ENCODE measurements at regions not wholly inside any gene's neighbourhood (a gene's known extent, or its start where the extent isn't known, plus 50 kb on each side); places are given as distances from the start of the nearest gene placed in this dataset.
"Not testable (repeated sequence)": the region's sequence is repeated elsewhere in the genome, so short reads cannot be mapped to it uniquely, and the experiment has no call there.

- peaks cover 4% of the 10 kb centered on the region for H3K36me3 Mint-ChIP-seq
- DNase-seq (ENCODE audit: low spot score): no peak
- no peaks in the 10 kb centered on the region for H3K27me3 Mint-ChIP-seq
- H3K4me1 Mint-ChIP-seq (ENCODE audit: low read depth in 2 of 2): peaks cover 0 to 4% of the 10 kb centered on the region in 2 donors
- no peak overlapping the region for H3K4me3 Mint-ChIP-seq
- H3K27ac Mint-ChIP-seq: no peak overlapping the region
- peaks cover 9% of the 10 kb centered on the region for H3K9me3 Mint-ChIP-seq
- no peak for ATAC-seq
Measured at GRCh38 chr6:155847711-155848110, 392.1 kb upstream of the NOX3 start.

GRCh38 chr6:155837474-155837873 lies 381.8 kb upstream of the NOX3 start:
- no peak overlapping the region for H3K4me3 Mint-ChIP-seq
- peaks cover 4% of the 10 kb centered on the region for H3K9me3 Mint-ChIP-seq
- ATAC-seq (no peak), DNase-seq (ENCODE audit: low spot score) (no peak)
- H3K36me3 Mint-ChIP-seq: no peaks in the 10 kb centered on the region
- no peak overlapping the region for H3K27ac Mint-ChIP-seq
- no peaks in the 10 kb centered on the region for H3K4me1 Mint-ChIP-seq (ENCODE audit: low read depth in 2 of 2)
- no peaks in the 10 kb centered on the region for H3K27me3 Mint-ChIP-seq

GRCh38 chr6:155832596-155832995 lies 377.0 kb upstream of the NOX3 start:
- H3K27ac Mint-ChIP-seq: no peak overlapping the region

GRCh38 chr6:155830531-155830930 lies 374.9 kb upstream of the NOX3 start:
- H3K4me1 Mint-ChIP-seq (ENCODE audit: low read depth in 2 of 2): no peaks in the 10 kb centered on the region
- no peaks in the 10 kb centered on the region for H3K36me3 Mint-ChIP-seq
- peaks cover 5% of the 10 kb centered on the region for H3K9me3 Mint-ChIP-seq
- H3K4me3 Mint-ChIP-seq: no peak overlapping the region
- DNase-seq (ENCODE audit: low spot score) (no peak), ATAC-seq (no peak)
- H3K27ac Mint-ChIP-seq: no peak overlapping the region
- no peaks in the 10 kb centered on the region for H3K27me3 Mint-ChIP-seq

More at GRCh38 chr6:155832596-155832995, 377.0 kb upstream of the NOX3 start:
- ATAC-seq: no peak
- H3K36me3 Mint-ChIP-seq: no peaks in the 10 kb centered on the region
- H3K4me3 Mint-ChIP-seq: no peak overlapping the region
- no peaks in the 10 kb centered on the region for H3K27me3 Mint-ChIP-seq
- H3K4me1 Mint-ChIP-seq (ENCODE audit: low read depth in 2 of 2): no peaks in the 10 kb centered on the region
- peaks cover 5% of the 10 kb centered on the region for H3K9me3 Mint-ChIP-seq
- DNase-seq (ENCODE audit: low spot score): no peak

- Mint-ChIP-seq H3K4me1 (ENCODE audit: low read depth in 2 of 2) (no peaks in the 10 kb centered on the region), H3K27ac (no peak overlapping the region), H3K36me3 (no peaks in the 10 kb centered on the region), H3K27me3 (no peaks in the 10 kb centered on the region), H3K9me3 (peaks cover 5% of the 10 kb centered on the region), H3K4me3 (no peak overlapping the region)
- ATAC-seq (no peak), DNase-seq (ENCODE audit: low spot score) (no peak)
Measured at GRCh38 chr6:155829646-155830045, 374.0 kb upstream of the NOX3 start.

- no peak overlapping the region for H3K4me3 Mint-ChIP-seq
- no peaks in the 10 kb centered on the region for H3K27me3 Mint-ChIP-seq
- no peak for DNase-seq (ENCODE audit: low spot score)
- no peaks in the 10 kb centered on the region for H3K36me3 Mint-ChIP-seq
- ATAC-seq: no peak
- H3K27ac Mint-ChIP-seq: no peak overlapping the region
- peaks cover 5% of the 10 kb centered on the region for H3K9me3 Mint-ChIP-seq
- no peaks in the 10 kb centered on the region for H3K4me1 Mint-ChIP-seq (ENCODE audit: low read depth in 2 of 2)
Measured at GRCh38 chr6:155828989-155829388, 373.4 kb upstream of the NOX3 start.

- Mint-ChIP-seq H3K27me3 (no peaks in the 10 kb centered on the region), H3K9me3 (peaks cover 21% of the 10 kb centered on the region), H3K36me3 (no peaks in the 10 kb centered on the region), H3K4me3 (no peak overlapping the region), H3K4me1 (ENCODE audit: low read depth in 2 of 2) (no peaks in the 10 kb centered on the region), H3K27ac (no peak overlapping the region)
- DNase-seq (ENCODE audit: low spot score) (no peak), ATAC-seq (peak in 1 of 2 donors; percentile 15)
Measured at GRCh38 chr6:155818698-155819097, 363.1 kb upstream of the NOX3 start.

GRCh38 chr6:155813548-155813947 lies 357.9 kb upstream of the NOX3 start:
- no peak overlapping the region for H3K27ac Mint-ChIP-seq
- no peaks in the 10 kb centered on the region for H3K27me3 Mint-ChIP-seq
- no peak for DNase-seq (ENCODE audit: low spot score)
- H3K9me3 Mint-ChIP-seq: peaks cover 14% of the 10 kb centered on the region
- no peaks in the 10 kb centered on the region for H3K4me1 Mint-ChIP-seq (ENCODE audit: low read depth in 2 of 2)
- H3K4me3 Mint-ChIP-seq: no peak overlapping the region
- H3K36me3 Mint-ChIP-seq: no peaks in the 10 kb centered on the region
- no peak for ATAC-seq

- ATAC-seq: no peak
- H3K27me3 Mint-ChIP-seq: no peaks in the 10 kb centered on the region
- H3K4me3 Mint-ChIP-seq: no peak overlapping the region
- no peaks in the 10 kb centered on the region for H3K4me1 Mint-ChIP-seq (ENCODE audit: low read depth in 2 of 2)
- no peak for DNase-seq (ENCODE audit: low spot score)
- no peaks in the 10 kb centered on the region for H3K9me3 Mint-ChIP-seq
- H3K27ac Mint-ChIP-seq: no peak overlapping the region
- no peaks in the 10 kb centered on the region for H3K36me3 Mint-ChIP-seq
Measured at GRCh38 chr6:155807243-155807642, 351.6 kb upstream of the NOX3 start.

- no peak for DNase-seq (ENCODE audit: low spot score)
- Mint-ChIP-seq H3K36me3 (no peaks in the 10 kb centered on the region), H3K4me1 (ENCODE audit: low read depth in 2 of 2) (no peaks in the 10 kb centered on the region), H3K27ac (no peak overlapping the region), H3K4me3 (no peak overlapping the region), H3K27me3 (no peaks in the 10 kb centered on the region), H3K9me3 (peaks cover 4% of the 10 kb centered on the region)
- ATAC-seq: no peak
Measured at GRCh38 chr6:155801046-155801445, 345.4 kb upstream of the NOX3 start.

GRCh38 chr6:155798876-155799275 lies 343.2 kb upstream of the NOX3 start:
- not testable (repeated sequence) for H3K27me3 Mint-ChIP-seq; H3K4me1 Mint-ChIP-seq (ENCODE audit: low read depth in 2 of 2); ATAC-seq; DNase-seq (ENCODE audit: low spot score); H3K36me3 Mint-ChIP-seq; H3K9me3 Mint-ChIP-seq; H3K4me3 Mint-ChIP-seq; H3K27ac Mint-ChIP-seq

GRCh38 chr6:155795173-155795796 lies 339.6 kb upstream of the NOX3 start:
- no peak for ATAC-seq
- H3K27ac Mint-ChIP-seq: no peak overlapping the region
- no peak overlapping the region for H3K4me3 Mint-ChIP-seq
- H3K4me1 Mint-ChIP-seq (ENCODE audit: low read depth in 2 of 2): no peaks in the 10 kb centered on the region
- no peaks in the 10 kb centered on the region for H3K27me3 Mint-ChIP-seq
- no peaks in the 10 kb centered on the region for H3K36me3 Mint-ChIP-seq
- DNase-seq (ENCODE audit: low spot score): no peak
- peaks cover 14% of the 10 kb centered on the region for H3K9me3 Mint-ChIP-seq

GRCh38 chr6:155791891-155792290 lies 336.3 kb upstream of the NOX3 start:
- DNase-seq (ENCODE audit: low spot score): no peak
- Mint-ChIP-seq H3K27ac (no peak overlapping the region), H3K9me3 (peaks cover 14% of the 10 kb centered on the region), H3K4me1 (ENCODE audit: low read depth in 2 of 2) (no peaks in the 10 kb centered on the region), H3K27me3 (no peaks in the 10 kb centered on the region), H3K4me3 (no peak overlapping the region), H3K36me3 (no peaks in the 10 kb centered on the region)
- ATAC-seq: no peak

- peaks cover 14% of the 10 kb centered on the region for H3K9me3 Mint-ChIP-seq
- no peak for ATAC-seq
- no peaks in the 10 kb centered on the region for H3K36me3 Mint-ChIP-seq
- H3K27ac Mint-ChIP-seq: no peak overlapping the region
- H3K4me1 Mint-ChIP-seq (ENCODE audit: low read depth in 2 of 2): no peaks in the 10 kb centered on the region
- DNase-seq (ENCODE audit: low spot score): no peak
- H3K4me3 Mint-ChIP-seq: no peak overlapping the region
- no peaks in the 10 kb centered on the region for H3K27me3 Mint-ChIP-seq
Measured at GRCh38 chr6:155791186-155791585, 335.5 kb upstream of the NOX3 start.

GRCh38 chr6:155787168-155787567 lies 331.5 kb upstream of the NOX3 start:
- ATAC-seq: no peak
- H3K27ac Mint-ChIP-seq: no peak overlapping the region
- no peak overlapping the region for H3K4me3 Mint-ChIP-seq
- DNase-seq (ENCODE audit: low spot score): no peak
- H3K9me3 Mint-ChIP-seq: peaks cover 8% of the 10 kb centered on the region
- H3K4me1 Mint-ChIP-seq (ENCODE audit: low read depth in 2 of 2): no peaks in the 10 kb centered on the region
- no peaks in the 10 kb centered on the region for H3K36me3 Mint-ChIP-seq
- H3K27me3 Mint-ChIP-seq: no peaks in the 10 kb centered on the region

Data from natural killer cell treated with Interleukin-12 subunit alpha and Interleukin-12 subunit beta and Interleukin-15 and Interleukin-18, amount 100 ng/mL, for 72 hours (primary cell).